ENCODE measurements at regions not wholly inside any gene's neighbourhood (a gene's known extent, or its start where the extent isn't known, plus 50 kb on each side); places are given as distances from the start of the nearest gene placed in this dataset.
"Not testable (repeated sequence)": the region's sequence is repeated elsewhere in the genome, so short reads cannot be mapped to it uniquely, and the experiment has no call there.

- TF ChIP-seq Cebpa-rat (IDR thresholded peaks at IDR 0.05) = no peak
- Histone ChIP-seq H3K4me3 (no peak overlapping the region), H3K27ac (no peak overlapping the region)
Measured at GRCh38 chr13:94827566-94827965, 115.2 kb upstream of the SOX21 start.

GRCh38 chr13:94825507-94825906, 113.2 kb upstream of the SOX21 start:
- no peak overlapping the region for H3K4me3 ChIP-seq

More at GRCh38 chr13:94827566-94827965, 115.2 kb upstream of the SOX21 start:
- Histone ChIP-seq H3K36me3 (no peaks in the 10 kb centered on the region), H3K27me3 (no peaks in the 10 kb centered on the region), H3K4me2 (no peak overlapping the region), H3K4me1 (peaks cover 4% of the 10 kb centered on the region; the same call in 1 of the 2 replicates), H3K9ac (no peak overlapping the region), H4K20me1 (no peaks in the 10 kb centered on the region), H3K9me3 (no peaks in the 10 kb centered on the region)

GRCh38 chr13:94824601-94825000, 112.3 kb upstream of the SOX21 start:
- Histone ChIP-seq H3K27ac (no peak overlapping the region), H3K9ac (no peak overlapping the region), H3K4me2 (no peak overlapping the region), H3K36me3 (no peaks in the 10 kb centered on the region), H3K4me3 (no peak overlapping the region), H3K4me1 (no peaks in the 10 kb centered on the region), H4K20me1 (no peaks in the 10 kb centered on the region), H3K9me3 (no peaks in the 10 kb centered on the region), H3K27me3 (no peaks in the 10 kb centered on the region)
- TF ChIP-seq Cebpa-rat (IDR thresholded peaks at IDR 0.05) = no peak

More at GRCh38 chr13:94825507-94825906, 113.2 kb upstream of the SOX21 start:
- Histone ChIP-seq H3K27me3 (no peaks in the 10 kb centered on the region), H4K20me1 (no peaks in the 10 kb centered on the region), H3K36me3 (no peaks in the 10 kb centered on the region), H3K9me3 (no peaks in the 10 kb centered on the region), H3K27ac (no peak overlapping the region), H3K9ac (no peak overlapping the region), H3K4me2 (no peak overlapping the region), H3K4me1 (no peaks in the 10 kb centered on the region)
- no peak for TF ChIP-seq Cebpa-rat (IDR thresholded peaks at IDR 0.05)

GRCh38 chr13:94822356-94822755, 110.0 kb upstream of the SOX21 start:
- Histone ChIP-seq H3K4me3 (no peak overlapping the region), H3K9ac (no peak overlapping the region), H3K36me3 (no peaks in the 10 kb centered on the region), H4K20me1 (no peaks in the 10 kb centered on the region), H3K27me3 (no peaks in the 10 kb centered on the region), H3K4me2 (no peak overlapping the region), H3K4me1 (no peaks in the 10 kb centered on the region), H3K9me3 (no peaks in the 10 kb centered on the region), H3K27ac (no peak overlapping the region)
- no peak for TF ChIP-seq Cebpa-rat (IDR thresholded peaks at IDR 0.05)

GRCh38 chr13:94816256-94816655, 103.9 kb upstream of the SOX21 start:
- Histone ChIP-seq H3K9me3 (no peaks in the 10 kb centered on the region), H3K27ac (no peak overlapping the region), H3K36me3 (no peaks in the 10 kb centered on the region), H3K4me1 (no peaks in the 10 kb centered on the region), H3K27me3 (no peaks in the 10 kb centered on the region), H3K4me2 (no peak overlapping the region), H4K20me1 (no peaks in the 10 kb centered on the region), H3K9ac (no peak overlapping the region), H3K4me3 (no peak overlapping the region)
- no peak for TF ChIP-seq Cebpa-rat (IDR thresholded peaks at IDR 0.05)

GRCh38 chr13:94813920-94814475, 101.7 kb upstream of the SOX21 start:
- Histone ChIP-seq H3K27ac (no peak overlapping the region), H4K20me1 (no peaks in the 10 kb centered on the region), H3K27me3 (no peaks in the 10 kb centered on the region), H3K4me2 (no peak overlapping the region), H3K4me1 (no peaks in the 10 kb centered on the region), H3K36me3 (no peaks in the 10 kb centered on the region), H3K4me3 (no peak overlapping the region), H3K9ac (no peak overlapping the region), H3K9me3 (no peaks in the 10 kb centered on the region)
- TF ChIP-seq Cebpa-rat (IDR thresholded peaks at IDR 0.05) = no peak

- Histone ChIP-seq H3K27ac (no peak overlapping the region), H3K4me2 (no peak overlapping the region), H3K27me3 (no peaks in the 10 kb centered on the region), H4K20me1 (no peaks in the 10 kb centered on the region), H3K9ac (no peak overlapping the region), H3K36me3 (no peaks in the 10 kb centered on the region), H3K9me3 (no peaks in the 10 kb centered on the region), H3K4me1 (no peaks in the 10 kb centered on the region), H3K4me3 (no peak overlapping the region)
- no peak for TF ChIP-seq Cebpa-rat (IDR thresholded peaks at IDR 0.05)
Measured at GRCh38 chr13:94811753-94812152, 99.4 kb upstream of the SOX21 start.

- H3K9ac ChIP-seq = no peak overlapping the region
- no peaks in the 10 kb centered on the region for H3K4me1 ChIP-seq
- H3K36me3 ChIP-seq = no peaks in the 10 kb centered on the region
- no peak overlapping the region for H3K4me3 ChIP-seq
- H3K4me2 ChIP-seq = no peak overlapping the region
- no peaks in the 10 kb centered on the region for H3K27me3 ChIP-seq
- H4K20me1 ChIP-seq = no peaks in the 10 kb centered on the region
- TF ChIP-seq Cebpa-rat (IDR thresholded peaks at IDR 0.05) = no peak
- no peaks in the 10 kb centered on the region for H3K9me3 ChIP-seq
- H3K27ac ChIP-seq = no peak overlapping the region
Measured at GRCh38 chr13:94800423-94800822, 88.1 kb upstream of the SOX21 start.

- H3K27ac ChIP-seq = no peak overlapping the region
- H3K36me3 ChIP-seq = no peaks in the 10 kb centered on the region
- no peaks in the 10 kb centered on the region for H3K4me1 ChIP-seq
- no peak overlapping the region for H3K4me2 ChIP-seq
- no peak for TF ChIP-seq Cebpa-rat (IDR thresholded peaks at IDR 0.05)
- no peak overlapping the region for H3K4me3 ChIP-seq
- no peaks in the 10 kb centered on the region for H4K20me1 ChIP-seq
- H3K9me3 ChIP-seq = no peaks in the 10 kb centered on the region
- no peak overlapping the region for H3K9ac ChIP-seq
- H3K27me3 ChIP-seq = no peaks in the 10 kb centered on the region
Measured at GRCh38 chr13:94799299-94799698, 87.0 kb upstream of the SOX21 start.

GRCh38 chr13:94798738-94799137, 86.4 kb upstream of the SOX21 start:
- no peaks in the 10 kb centered on the region for H3K27me3 ChIP-seq
- no peak for TF ChIP-seq Cebpa-rat (IDR thresholded peaks at IDR 0.05)
- H3K4me3 ChIP-seq = no peak overlapping the region

GRCh38 chr13:94795292-94795691, 82.9 kb upstream of the SOX21 start:
- Histone ChIP-seq H3K9ac (no peak overlapping the region), H3K4me3 (no peak overlapping the region), H3K27ac (no peak overlapping the region), H3K4me1 (no peaks in the 10 kb centered on the region), H3K36me3 (no peaks in the 10 kb centered on the region), H3K9me3 (no peaks in the 10 kb centered on the region), H4K20me1 (no peaks in the 10 kb centered on the region), H3K4me2 (no peak overlapping the region), H3K27me3 (no peaks in the 10 kb centered on the region)
- no peak for TF ChIP-seq Cebpa-rat (IDR thresholded peaks at IDR 0.05)

More at GRCh38 chr13:94798738-94799137, 86.4 kb upstream of the SOX21 start:
- Histone ChIP-seq H3K9me3 (no peaks in the 10 kb centered on the region), H3K9ac (no peak overlapping the region), H3K4me1 (no peaks in the 10 kb centered on the region), H3K27ac (no peak overlapping the region), H4K20me1 (no peaks in the 10 kb centered on the region), H3K4me2 (no peak overlapping the region), H3K36me3 (no peaks in the 10 kb centered on the region)

GRCh38 chr13:94786246-94786645, 73.9 kb upstream of the SOX21 start:
- not testable (repeated sequence) for H4K20me1 ChIP-seq, H3K27ac ChIP-seq, H3K36me3 ChIP-seq, H3K4me2 ChIP-seq, H3K9ac ChIP-seq, H3K4me3 ChIP-seq, H3K4me1 ChIP-seq, H3K27me3 ChIP-seq
- H3K9me3 ChIP-seq = peaks cover 15% of the 10 kb centered on the region
